HL-60 (cell line): ENCODE measurements at regions not wholly inside any gene's neighbourhood (a gene's known extent, or its start where the extent isn't known, plus 50 kb on each side); places are given as distances from the start of the nearest gene placed in this dataset.

Source experiments
- DNase-seq, 2 experiments: peaks; one replicate each; pipeline ENCODE4 v3.0.0-alpha.2; 2010 to 2020; ENCODE audit warnings: low read depth in 1 of 2, low spot score in 1 of 2
- H3K27ac ChIP-seq: fragments of 250-450 bp; sonication (Bioruptor Pico); replicated peaks from 2 replicates; pipeline ENCODE4 v1.5.1; 2020; ENCODE audit warnings: mild to moderate bottlenecking, moderate library complexity
- H3K27me3 ChIP-seq: fragments of 250-450 bp; sonication (Bioruptor Pico); 2 replicates; pipeline ENCODE4 v1.5.1; 2021; ENCODE audit warnings: mild to moderate bottlenecking, moderate library complexity; ENCODE audit not compliant: insufficient read depth, poor library complexity, severe bottlenecking
- H3K4me3 ChIP-seq: replicated peaks from 2 replicates; pipeline ENCODE4 v1.5.1; 2011; ENCODE audit warnings: mild to moderate bottlenecking, control low read depth, low read length; ENCODE audit not compliant: insufficient read depth
- CTCF ChIP-seq: IDR thresholded peaks from one replicate; pipeline ENCODE4 v1.5.1; 2011; ENCODE audit warnings: low read length, control low read depth, inconsistent platforms; ENCODE audit not compliant: insufficient read depth
- GABPA ChIP-seq: IDR thresholded peaks from 2 replicates; pipeline ENCODE4 v1.6.1; 2012; ENCODE audit warnings: low read depth
- POLR2AphosphoS5 ChIP-seq: IDR thresholded peaks from 2 replicates; pipeline ENCODE4 v1.6.1; 2012; ENCODE audit warnings: low read depth
- SPI1 ChIP-seq: IDR thresholded peaks from 2 replicates; pipeline ENCODE4 v1.6.1; 2012; ENCODE audit warnings: low read depth, mild to moderate bottlenecking, borderline replicate concordance
- TF ChIP-seq, protein P1 (sequence below): IDR thresholded peaks from 2 replicates; pipeline ENCODE4 v1.6.1; 2012; ENCODE audit warnings: low read depth; ENCODE audit not compliant: insufficient replicate concordance

DNA sequence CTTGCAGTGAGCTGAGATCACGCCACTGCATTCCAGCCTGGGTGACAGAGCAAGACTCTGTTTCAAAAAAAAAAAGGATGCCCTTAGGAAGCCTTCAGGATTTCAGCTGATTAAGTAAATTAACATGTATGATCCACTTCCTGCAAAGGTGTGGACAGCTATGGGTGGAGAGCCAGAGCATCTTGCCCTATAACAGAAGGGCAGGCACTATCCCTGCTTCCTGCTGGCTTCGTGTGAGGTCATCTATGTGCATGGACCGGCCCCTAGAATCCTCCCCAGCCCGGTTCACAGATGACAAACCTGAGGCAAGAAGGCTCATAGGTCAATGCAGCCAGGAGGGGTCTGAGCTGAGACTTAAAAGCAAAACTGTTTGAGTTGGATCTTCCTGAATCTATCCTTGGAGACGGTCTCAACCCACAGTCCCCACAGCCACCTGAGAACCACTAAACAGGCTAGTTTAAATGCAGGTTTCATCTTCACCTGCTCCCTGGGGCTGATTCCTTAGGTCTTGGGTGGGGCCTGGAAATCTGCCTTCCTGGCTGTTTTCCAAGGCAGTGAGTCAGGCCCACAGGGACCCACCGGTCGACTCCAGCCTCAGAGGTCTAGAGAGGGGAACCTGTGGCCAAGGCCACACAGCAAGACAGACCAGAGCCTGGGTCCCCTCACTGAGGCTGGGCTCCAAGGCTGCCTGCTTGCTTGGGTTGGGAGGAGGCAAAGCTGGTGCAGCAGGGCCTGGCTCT lies 55.2 kb upstream of the MPEG1 start:
- H3K4me3 ChIP-seq = no peak overlapping the region
- DNase-seq = no peak
- H3K27me3 ChIP-seq = no peaks in the 10 kb centered on the region
- TF ChIP-seq SPI1 (no peak), CTCF (no peak), POLR2AphosphoS5 (no peak), GABPA (no peak)
- TF ChIP-seq, protein P1, sequence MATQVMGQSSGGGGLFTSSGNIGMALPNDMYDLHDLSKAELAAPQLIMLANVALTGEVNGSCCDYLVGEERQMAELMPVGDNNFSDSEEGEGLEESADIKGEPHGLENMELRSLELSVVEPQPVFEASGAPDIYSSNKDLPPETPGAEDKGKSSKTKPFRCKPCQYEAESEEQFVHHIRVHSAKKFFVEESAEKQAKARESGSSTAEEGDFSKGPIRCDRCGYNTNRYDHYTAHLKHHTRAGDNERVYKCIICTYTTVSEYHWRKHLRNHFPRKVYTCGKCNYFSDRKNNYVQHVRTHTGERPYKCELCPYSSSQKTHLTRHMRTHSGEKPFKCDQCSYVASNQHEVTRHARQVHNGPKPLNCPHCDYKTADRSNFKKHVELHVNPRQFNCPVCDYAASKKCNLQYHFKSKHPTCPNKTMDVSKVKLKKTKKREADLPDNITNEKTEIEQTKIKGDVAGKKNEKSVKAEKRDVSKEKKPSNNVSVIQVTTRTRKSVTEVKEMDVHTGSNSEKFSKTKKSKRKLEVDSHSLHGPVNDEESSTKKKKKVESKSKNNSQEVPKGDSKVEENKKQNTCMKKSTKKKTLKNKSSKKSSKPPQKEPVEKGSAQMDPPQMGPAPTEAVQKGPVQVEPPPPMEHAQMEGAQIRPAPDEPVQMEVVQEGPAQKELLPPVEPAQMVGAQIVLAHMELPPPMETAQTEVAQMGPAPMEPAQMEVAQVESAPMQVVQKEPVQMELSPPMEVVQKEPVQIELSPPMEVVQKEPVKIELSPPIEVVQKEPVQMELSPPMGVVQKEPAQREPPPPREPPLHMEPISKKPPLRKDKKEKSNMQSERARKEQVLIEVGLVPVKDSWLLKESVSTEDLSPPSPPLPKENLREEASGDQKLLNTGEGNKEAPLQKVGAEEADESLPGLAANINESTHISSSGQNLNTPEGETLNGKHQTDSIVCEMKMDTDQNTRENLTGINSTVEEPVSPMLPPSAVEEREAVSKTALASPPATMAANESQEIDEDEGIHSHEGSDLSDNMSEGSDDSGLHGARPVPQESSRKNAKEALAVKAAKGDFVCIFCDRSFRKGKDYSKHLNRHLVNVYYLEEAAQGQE = no peak
- no peak overlapping the region for H3K27ac ChIP-seq

- Histone ChIP-seq H3K27me3 (no peaks in the 10 kb centered on the region), H3K4me3 (no peak overlapping the region), H3K27ac (no peak overlapping the region)
- no peak for DNase-seq
- TF ChIP-seq, protein P1 = no peak
- TF ChIP-seq GABPA = no peak
- no peak for TF ChIP-seq CTCF
- TF ChIP-seq POLR2AphosphoS5 = no peak
- no peak for TF ChIP-seq SPI1
Measured at GRCh38 chr11:59267196-59267595, 54.5 kb upstream of the MPEG1 start.

DNA sequence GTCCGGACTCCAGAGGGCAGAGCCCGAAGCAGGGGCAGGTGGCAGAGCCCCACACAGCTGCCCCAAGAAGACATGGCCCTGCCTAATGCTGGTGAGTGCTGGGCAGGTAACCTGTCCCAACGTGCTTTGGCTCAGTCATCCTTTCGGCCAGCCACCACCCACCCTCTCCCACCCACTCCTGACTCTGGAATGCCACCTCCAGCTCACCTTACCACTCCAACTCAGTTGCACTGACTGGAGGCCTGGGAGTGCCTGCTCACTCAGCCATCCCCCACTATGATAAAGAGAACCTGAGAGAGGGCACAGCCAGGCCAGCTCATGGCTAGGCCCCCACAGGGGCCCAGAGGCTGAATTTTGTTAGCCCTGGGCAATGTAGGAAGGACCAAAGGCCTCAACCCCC lies 53.8 kb upstream of the MPEG1 start:
- H3K27me3 ChIP-seq = no peaks in the 10 kb centered on the region
- no peak overlapping the region for H3K27ac ChIP-seq
- DNase-seq = no peak
- TF ChIP-seq, protein P1 = no peak
- TF ChIP-seq GABPA (no peak), SPI1 (no peak), CTCF (no peak), POLR2AphosphoS5 (no peak)
- H3K4me3 ChIP-seq = no peak overlapping the region
